ENCODE measurements at regions not wholly inside any gene's neighbourhood (a gene's known extent, or its start where the extent isn't known, plus 50 kb on each side); places are given as distances from the start of the nearest gene placed in this dataset.

DNA sequence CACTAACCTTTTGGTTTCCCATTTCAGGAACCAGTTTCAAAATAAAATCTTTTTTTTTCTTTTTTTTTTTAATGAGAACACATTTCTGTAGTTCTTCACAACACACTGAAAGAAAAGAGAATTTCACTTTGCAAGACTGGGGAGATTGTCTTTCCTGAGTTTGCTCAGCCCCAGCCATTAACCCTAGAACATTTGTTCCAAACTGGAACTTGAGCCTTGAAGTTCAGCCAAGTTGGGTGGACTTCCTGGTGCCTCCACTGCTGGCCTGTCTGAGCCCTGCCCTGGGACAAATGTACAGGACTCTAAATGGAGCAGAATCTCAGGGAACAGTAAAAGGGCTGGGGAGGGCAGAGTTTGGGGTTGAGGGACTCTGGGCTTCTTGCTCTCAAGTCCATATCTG, 196.4 kb upstream of the LPP start:
- DNase-seq, result no peak

- no peak for DNase-seq
These were observed 195.4 kb upstream of the LPP start for GRCh38 chr3:187958432-187959003.

GRCh38 chr3:187960820-187961219, 193.1 kb upstream of the LPP start:
- DNase-seq, result no peak

DNA sequence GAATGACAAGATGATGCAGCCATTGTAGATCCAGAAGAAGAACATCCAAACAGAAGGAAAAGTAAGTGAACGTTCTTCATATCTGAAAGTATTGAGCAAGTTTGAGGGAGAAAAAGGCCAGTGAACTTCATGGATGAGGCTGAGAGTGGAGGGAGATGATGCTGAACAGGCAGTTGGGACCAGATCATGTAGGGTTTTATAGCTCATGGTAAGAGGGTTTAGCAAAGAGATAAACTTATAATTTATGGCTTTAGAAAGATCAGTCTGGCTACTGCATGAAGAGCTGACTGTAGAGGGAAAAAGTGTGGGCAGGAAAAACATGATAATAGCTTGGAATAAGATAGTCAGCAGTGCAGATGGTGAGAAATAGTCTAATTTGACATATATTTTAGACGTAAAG, 192.6 kb upstream of the LPP start:
- no peak for DNase-seq

DNA sequence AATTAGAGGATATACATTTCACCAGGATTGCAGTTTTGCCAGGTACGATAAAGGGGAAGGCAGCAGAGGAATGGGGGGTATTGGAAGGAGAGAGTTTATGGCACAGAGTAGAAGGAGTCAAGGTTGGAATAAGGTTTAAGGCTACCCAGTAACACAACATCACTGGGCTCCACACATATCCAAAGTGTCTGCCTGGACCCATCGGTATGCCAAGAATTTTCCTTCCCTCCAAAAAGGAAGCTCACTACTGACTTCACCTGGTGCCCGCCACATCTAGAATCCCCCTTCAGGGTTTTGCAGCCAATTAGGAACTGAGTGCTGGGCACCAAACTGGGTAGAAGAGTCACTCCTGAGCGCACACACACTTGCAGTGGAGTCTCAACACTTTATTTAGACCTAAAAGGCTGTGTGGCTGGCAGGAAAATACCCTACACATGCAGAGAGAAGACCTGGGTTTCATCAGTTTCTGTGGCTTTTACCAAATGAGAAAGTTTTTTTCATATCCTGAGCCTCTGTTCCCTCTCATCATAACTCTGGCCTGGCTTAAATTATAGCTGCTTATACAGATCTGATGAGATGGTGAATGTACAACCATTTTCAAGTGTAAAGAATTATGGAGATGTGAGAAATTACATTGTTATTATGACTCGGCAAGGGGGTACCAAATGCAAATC, 190.8 kb upstream of the LPP start:
- DNase-seq, result no peak

DNA sequence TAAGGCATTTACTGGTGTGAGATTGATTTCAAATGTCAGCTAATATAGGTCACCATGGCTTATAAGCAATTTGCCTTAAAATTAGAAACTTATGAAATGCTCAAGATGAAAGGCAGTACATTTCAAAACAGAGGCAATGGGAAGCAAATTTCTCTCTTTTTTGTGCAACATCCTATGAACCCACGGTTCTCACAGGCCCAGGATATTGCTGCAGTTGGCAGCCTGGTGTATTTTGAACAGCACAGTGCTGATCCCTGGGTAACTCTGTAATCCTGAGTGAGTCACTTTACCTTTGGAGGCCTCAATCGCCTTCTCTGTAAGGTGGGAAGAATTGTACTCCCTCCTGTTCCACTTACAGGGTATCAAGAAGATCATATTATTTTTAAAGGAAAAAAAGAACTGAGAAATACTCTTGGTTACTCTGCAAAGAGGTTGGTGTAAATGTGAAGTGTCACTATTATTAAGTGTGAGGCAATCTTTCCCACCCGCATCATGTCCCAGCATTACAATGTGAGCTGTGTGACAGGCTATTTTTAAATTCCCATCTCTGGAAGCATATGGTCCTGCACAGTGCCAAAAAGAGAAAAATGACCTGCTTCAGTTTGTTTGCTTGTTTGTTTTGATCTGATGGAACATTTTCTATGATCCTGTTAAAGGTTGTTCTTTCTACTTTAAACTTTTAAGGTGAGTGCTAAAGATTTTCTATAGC, 190.1 kb upstream of the LPP start:
- no peak for DNase-seq

DNA sequence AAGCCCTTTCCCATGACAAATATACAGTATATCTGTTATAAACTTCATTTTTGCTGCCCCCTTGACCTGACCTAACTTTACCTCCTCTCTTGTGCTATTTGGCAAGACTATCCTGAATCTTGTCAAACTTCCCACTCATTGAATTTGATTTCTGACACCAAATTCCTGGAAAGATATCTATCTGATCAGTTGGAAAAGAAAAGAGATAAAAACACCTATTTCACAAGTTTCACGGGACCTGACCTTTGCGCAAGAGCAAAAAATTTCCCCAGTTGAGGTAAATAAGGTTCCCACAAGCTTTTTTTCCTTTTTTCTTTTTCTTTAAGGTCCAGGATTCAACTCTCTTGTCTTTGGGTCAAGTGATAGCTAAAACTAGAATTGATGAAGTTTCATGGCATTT, 189.2 kb upstream of the LPP start:
- DNase-seq, result no peak

- no peak for DNase-seq
These were observed 187.9 kb upstream of the LPP start for GRCh38 chr3:187966096-187966495.

- peak; percentile 41 for DNase-seq
These were observed 187.1 kb upstream of the LPP start for GRCh38 chr3:187966636-187967406.

GRCh38 chr3:187967993-187968392, 186.0 kb upstream of the LPP start:
- DNase-seq, result no peak

DNA sequence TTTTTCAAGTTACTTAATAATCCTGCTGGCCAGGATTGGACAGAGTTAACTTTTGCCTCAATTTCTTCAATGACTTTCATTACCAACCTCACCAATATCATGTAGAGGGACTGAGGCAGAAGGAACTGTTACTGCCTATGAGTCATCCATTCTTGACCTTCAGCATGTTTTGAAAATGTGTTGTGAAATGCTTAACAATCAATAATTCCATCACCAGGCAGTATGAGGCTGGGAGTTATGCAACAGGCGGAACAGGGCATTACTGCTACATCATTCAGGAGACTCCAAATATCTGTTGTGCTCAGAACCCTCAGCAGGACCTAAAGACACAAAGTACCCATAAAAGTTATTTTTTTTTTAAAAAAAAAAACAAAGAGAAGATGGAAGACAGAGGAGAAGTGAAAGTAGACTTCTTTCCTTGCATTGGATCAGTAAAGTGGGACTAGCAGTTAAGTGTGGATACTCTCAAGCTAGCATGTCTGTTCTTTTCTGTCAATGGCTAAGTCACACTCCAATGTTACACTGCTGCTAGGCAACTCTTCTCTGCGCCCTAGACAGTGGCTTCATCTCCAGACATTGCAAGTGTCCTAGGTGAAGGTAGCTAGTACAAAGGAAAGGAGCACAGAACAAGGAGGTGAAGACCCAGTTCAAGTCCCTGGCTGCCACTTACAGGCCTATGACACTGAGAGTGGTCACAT, 184.9 kb upstream of the LPP start:
- DNase-seq, result no peak

DNA sequence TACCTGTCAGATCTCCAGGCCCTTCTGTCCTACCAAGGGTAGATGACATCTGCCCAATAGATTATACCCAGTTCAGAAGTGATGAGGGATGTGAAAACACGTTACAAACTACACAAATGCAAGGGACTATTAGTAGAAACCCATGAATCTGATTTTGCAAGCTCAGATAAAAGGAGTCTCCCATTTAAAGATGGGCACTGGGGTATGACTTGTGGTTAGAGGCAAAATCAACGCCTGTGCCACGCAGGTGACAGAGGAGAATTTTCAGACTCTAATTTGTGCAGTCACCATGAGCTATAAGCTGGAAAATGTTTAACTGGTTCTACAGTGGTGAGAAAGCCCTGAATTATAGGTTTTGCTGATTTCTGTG, 184.4 kb upstream of the LPP start:
- no peak for DNase-seq

DNA sequence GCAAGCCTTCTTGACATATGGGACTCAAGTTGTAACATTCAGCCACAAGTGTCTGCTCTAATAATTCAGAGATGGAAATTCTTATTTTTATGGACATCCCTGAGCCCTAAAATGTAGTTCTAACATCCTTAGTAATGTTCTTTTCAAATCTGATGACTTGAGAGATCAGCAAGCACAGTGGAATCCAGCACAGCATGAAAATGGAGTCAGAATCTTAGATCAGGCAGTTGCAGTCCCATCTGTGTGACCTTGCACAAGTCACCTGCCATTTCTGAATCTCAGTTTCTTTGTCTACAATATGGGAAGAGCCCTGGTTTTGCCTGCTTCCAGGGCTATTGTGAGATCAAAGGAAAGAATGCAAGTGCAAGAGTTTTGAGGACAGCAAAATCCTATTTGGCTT, 183.9 kb upstream of the LPP start:
- no peak for DNase-seq

DNA sequence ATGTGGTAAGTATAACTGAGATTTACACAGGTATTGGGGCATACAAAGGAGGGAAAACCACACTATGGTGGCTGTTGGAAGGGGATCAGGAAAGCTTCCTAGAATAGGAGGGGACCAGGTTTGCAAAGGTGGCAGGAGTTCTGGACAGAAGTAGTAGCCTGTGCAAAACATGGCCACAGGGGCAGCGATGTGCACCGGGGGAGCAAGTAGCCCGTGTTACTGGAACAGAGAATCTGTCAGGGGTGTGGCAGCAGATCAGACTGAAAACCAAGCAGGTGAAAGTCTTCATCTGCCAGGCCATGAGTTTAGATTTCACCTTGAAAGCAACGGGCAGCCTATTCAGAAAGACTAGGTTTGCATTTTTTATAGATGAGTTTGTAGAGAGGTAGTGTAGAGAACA, 182.3 kb upstream of the LPP start:
- no peak for DNase-seq

DNA sequence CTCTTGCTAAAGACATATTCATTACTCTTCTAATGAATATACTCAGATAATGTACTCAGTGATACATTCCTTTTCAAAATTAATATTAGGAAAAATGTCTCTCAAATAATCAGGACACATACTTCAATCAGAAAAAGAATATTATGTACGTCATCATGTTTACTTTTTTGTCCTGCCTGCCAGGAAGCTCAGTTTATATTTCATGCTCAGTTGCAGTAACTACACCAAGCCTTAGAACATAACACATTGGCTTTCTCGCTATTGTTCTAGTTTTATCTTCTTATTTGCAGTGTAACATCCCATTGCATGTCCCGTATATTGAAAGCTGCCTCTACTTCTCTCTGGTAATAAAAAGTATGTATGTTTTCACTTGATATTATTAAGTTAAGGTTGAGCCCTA, 181.5 kb upstream of the LPP start:
- no peak for DNase-seq

DNA sequence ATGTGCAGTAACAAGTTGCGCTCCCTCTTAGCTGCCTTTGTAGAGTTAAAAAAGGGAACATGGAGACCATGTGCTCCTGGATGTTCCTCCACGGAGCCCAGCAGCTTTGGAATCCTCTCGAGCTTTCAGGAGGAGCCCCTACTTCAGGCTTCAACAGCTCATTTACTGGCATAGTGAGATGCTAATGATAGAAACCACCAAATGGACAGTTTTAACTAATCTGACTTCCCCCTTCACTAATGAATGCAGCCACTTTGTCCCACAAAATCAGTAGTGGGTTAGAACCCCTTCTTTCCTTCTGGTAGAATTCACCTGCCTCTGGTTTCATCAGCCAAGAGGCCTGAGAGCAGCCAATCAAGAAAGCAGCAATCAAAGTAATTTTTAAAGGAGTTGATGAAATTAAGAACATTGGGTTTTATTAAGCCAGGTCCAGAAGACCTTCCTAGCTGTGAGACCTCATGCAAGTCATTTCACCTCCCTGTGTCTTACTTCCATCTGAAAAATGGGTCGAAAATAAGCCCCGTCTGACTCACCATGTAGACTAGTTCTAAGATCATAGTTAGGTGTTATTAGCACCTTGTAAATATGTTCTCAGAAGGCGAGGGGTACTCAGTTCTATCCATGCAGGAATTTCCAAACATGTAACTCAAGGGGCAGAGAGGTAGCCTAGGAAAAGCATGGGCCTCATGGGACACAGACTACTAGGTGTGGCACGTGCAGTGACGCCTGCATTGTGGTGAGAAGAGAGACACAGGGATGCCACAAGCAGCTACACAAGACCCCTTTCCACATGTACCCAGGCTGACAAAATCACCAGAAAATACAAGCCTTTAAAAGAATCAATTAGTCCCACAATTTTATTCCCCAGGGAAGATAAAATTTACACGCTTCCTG, 179.7 kb upstream of the LPP start:
- DNase-seq, result no peak

GRCh38 chr3:187974871-187975271, 179.1 kb upstream of the LPP start:
- no peak for DNase-seq

GRCh38 chr3:187975561-187976364, 178.2 kb upstream of the LPP start:
- no peak for DNase-seq

DNA sequence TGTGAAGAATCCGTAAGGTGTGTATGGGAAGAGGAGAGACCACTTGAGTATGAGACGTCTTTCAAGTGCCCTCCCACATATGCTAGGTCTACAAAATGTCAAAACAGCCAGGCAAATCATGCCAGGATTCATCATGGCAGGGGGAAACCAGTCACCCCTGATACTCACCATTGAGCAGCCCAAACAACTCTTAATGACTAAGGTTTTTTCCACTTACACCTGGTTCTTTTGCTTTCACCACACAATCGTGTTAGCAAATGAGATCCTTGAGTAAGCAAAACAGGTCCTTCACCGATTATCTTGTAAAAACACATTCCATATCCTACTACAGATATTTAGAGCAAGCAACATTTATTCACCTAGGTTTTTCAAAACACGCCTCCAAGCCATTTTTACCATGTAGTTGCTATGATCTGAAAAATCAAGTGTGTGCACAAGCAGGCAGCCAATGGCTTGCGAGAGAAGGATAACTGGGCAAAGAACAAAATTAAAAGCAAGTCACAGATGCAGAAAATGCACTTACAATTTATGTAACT, 177.5 kb upstream of the LPP start:
- no peak for DNase-seq

- no peak for DNase-seq
These were observed 176.3 kb upstream of the LPP start for GRCh38 chr3:187977659-187978058.

GRCh38 chr3:187978433-187979011, 175.4 kb upstream of the LPP start:
- no peak for DNase-seq
